Stimulated activated CD4-positive, alpha-beta T cell treated with anti-CD3 and anti-CD28 coated beads, Interleukin-4, amount 100 ng/mL, for 24 hours (primary cell): ENCODE measurements at regions not wholly inside any gene's neighbourhood (a gene's known extent, or its start where the extent isn't known, plus 50 kb on each side); places are given as distances from the start of the nearest gene placed in this dataset.
A peak's percentile ranks its signal among the peaks of the same experiment; 100 is the strongest.
"Not testable (repeated sequence)": the region's sequence is repeated elsewhere in the genome, so short reads cannot be mapped to it uniquely, and the experiment has no call there.

Experiments
- DNase-seq: peaks from one replicate; pipeline ENCODE4 v3.0.0-alpha.2; 2020

GRCh38 chr1:176396604-176397395, 66.2 kb upstream of the PAPPA2 start:
- not testable (repeated sequence) for DNase-seq

GRCh38 chr1:176391621-176392020, 71.4 kb upstream of the PAPPA2 start:
- no peak for DNase-seq

GRCh38 chr1:176384841-176385240, 78.1 kb upstream of the PAPPA2 start:
- no peak for DNase-seq

GRCh38 chr1:176382163-176382562, 80.8 kb upstream of the PAPPA2 start:
- DNase-seq: no peak

- no peak for DNase-seq
These were observed 83.2 kb upstream of the PAPPA2 start for GRCh38 chr1:176379626-176380339.

GRCh38 chr1:176374967-176375569, 87.9 kb upstream of the PAPPA2 start:
- peak; percentile 69 for DNase-seq

GRCh38 chr1:176364236-176364905, 98.6 kb upstream of the PAPPA2 start:
- DNase-seq: no peak

- not testable (repeated sequence) for DNase-seq
These were observed 113.8 kb upstream of the PAPPA2 start for GRCh38 chr1:176349135-176349715.

- no peak for DNase-seq
These were observed 121.3 kb upstream of the PAPPA2 start for GRCh38 chr1:176341656-176342055.

GRCh38 chr1:176338877-176339276, 124.1 kb upstream of the PAPPA2 start:
- DNase-seq: no peak

GRCh38 chr1:176330782-176331181, 123.7 kb upstream of the COP1 start:
- DNase-seq: no peak

GRCh38 chr1:176325664-176326063, 118.6 kb upstream of the COP1 start:
- DNase-seq: no peak

GRCh38 chr1:176323472-176323871, 116.4 kb upstream of the COP1 start:
- no peak for DNase-seq

GRCh38 chr1:176315519-176316220, 108.6 kb upstream of the COP1 start:
- no peak for DNase-seq

- not testable (repeated sequence) for DNase-seq
These were observed 89.5 kb upstream of the COP1 start for GRCh38 chr1:176296602-176297001.

GRCh38 chr1:176285996-176286395, 78.9 kb upstream of the COP1 start:
- DNase-seq: no peak

GRCh38 chr1:176271572-176271971, 64.5 kb upstream of the COP1 start:
- DNase-seq: no peak
